Right atrium auricular region (tissue), 2 donors: ENCODE measurements at regions not wholly inside any gene's neighbourhood (a gene's known extent, or its start where the extent isn't known, plus 50 kb on each side); places are given as distances from the start of the nearest gene placed in this dataset.
"Not testable (repeated sequence)": the region's sequence is repeated elsewhere in the genome, so short reads cannot be mapped to it uniquely, and the experiment has no call there.

Experiments
- DNase-seq: peaks from one replicate; pipeline ENCODE4 v3.0.0-alpha.2; 2019; ENCODE audit warnings: low spot score
- H3K27ac ChIP-seq, 2 donors: fragments of 200-600 bp; sonication (generic); 1 replicate in 1 of 2; 2 replicates in 1 of 2; pipeline ENCODE4 v1.5.1; 2016 to 2019
- H3K27me3 ChIP-seq, 2 donors: fragments of 200-600 bp; sonication (generic); one replicate each; pipeline versions ENCODE4 v1.5.1 to v1.6.0; 2017 to 2019
- H3K36me3 ChIP-seq: fragments of 200-600 bp; sonication (generic); one replicate; pipeline ENCODE4 v1.5.1; 2016
- H3K4me1 ChIP-seq, 2 donors: fragments of 200-600 bp; sonication (generic); one replicate each; pipeline versions ENCODE4 v1.5.1 to v1.6.0; 2017 to 2019
- H3K4me3 ChIP-seq, 2 donors: fragments of 200-600 bp; sonication (generic); 1 replicate in 1 of 2; 2 replicates in 1 of 2; pipeline ENCODE4 v1.5.1; 2017 to 2019; ENCODE audit warnings: mild to moderate bottlenecking in 1 of 2, moderate library complexity in 1 of 2
- H3K9me3 ChIP-seq, 2 donors: fragments of 200-600 bp; sonication (generic); one replicate each; pipeline ENCODE4 v1.5.1; 2019
- TF ChIP-seq, protein P1 (sequence below), 2 donors: fragments of 200-600 bp; sonication (generic); IDR thresholded peaks; one replicate each; pipeline ENCODE4 v1.5.1; 2019; ENCODE audit warnings: antibody characterized with exemption in 2 of 2

GRCh38 chr5:34416501-34417008 is 239.6 kb upstream of the RAI14 start:
- H3K4me1 ChIP-seq, result no peaks in the 10 kb centered on the region
- H3K9me3 ChIP-seq, result no peaks in the 10 kb centered on the region
- no peak overlapping the region for H3K27ac ChIP-seq
- H3K36me3 ChIP-seq, result no peaks in the 10 kb centered on the region
- H3K4me3 ChIP-seq, result no peak overlapping the region
- TF ChIP-seq, protein P1, sequence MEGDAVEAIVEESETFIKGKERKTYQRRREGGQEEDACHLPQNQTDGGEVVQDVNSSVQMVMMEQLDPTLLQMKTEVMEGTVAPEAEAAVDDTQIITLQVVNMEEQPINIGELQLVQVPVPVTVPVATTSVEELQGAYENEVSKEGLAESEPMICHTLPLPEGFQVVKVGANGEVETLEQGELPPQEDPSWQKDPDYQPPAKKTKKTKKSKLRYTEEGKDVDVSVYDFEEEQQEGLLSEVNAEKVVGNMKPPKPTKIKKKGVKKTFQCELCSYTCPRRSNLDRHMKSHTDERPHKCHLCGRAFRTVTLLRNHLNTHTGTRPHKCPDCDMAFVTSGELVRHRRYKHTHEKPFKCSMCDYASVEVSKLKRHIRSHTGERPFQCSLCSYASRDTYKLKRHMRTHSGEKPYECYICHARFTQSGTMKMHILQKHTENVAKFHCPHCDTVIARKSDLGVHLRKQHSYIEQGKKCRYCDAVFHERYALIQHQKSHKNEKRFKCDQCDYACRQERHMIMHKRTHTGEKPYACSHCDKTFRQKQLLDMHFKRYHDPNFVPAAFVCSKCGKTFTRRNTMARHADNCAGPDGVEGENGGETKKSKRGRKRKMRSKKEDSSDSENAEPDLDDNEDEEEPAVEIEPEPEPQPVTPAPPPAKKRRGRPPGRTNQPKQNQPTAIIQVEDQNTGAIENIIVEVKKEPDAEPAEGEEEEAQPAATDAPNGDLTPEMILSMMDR (IDR thresholded peaks at IDR 0.05), result no peak
- no peak for DNase-seq
- H3K27me3 ChIP-seq, result no peaks in the 10 kb centered on the region

DNA sequence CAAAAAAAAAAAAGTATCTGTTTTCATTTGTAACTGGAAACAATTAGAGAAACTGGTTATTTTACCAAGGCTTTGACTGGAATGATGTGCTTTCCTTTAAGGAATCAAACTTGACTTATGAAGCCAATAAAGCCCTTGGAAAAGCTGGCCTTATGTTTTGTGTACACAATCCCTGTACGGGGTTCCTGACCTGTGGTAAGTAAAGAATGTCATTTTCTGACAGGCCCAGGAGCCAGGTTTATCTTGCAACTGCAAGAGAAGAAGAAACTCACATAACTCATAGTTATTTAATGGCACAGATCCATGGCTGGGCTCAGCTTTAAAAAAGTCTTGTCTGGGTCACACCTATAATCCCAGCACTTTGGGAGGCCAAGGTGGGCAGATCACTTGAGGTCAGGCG is 235.9 kb upstream of the RAI14 start:
- H3K27ac ChIP-seq, H3K9me3 ChIP-seq, H3K27me3 ChIP-seq, H3K4me3 ChIP-seq, DNase-seq, H3K36me3 ChIP-seq, H3K4me1 ChIP-seq: not testable (repeated sequence)

DNA sequence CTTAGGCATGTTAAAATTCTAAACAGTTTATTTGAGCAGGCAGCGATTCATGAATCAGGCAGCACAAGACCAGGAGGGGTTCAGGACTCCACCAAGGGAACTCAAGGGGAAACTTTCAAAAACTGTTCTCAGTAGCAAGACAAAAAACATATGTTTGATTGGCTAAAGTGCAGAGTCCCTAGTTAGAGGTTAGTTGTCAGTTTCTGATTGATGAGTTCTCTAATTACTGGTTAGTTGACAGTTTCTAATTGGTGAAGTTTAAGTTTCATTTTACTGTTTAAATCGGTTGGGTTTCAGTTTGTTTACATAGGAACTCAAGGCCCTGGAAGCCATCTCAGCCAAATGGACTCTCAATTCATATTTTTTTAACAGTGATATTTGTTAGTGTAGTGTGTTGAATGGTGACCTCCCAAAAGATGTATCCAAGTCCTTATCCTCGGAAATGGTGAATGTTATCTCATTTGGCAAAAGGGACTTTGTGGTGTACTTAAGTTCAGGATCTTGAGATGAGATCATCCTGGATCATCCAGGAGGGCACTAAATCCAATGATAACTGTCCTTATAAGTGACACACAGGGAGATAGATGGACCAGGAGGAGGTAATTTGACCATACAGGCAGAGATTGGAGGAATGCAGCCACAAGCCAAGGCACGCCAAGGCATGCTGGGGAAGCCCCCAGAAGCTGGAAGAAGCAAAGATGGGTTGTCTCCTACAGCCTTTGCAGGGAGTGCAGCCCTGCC is 219.2 kb upstream of the RAI14 start:
- no peaks in the 10 kb centered on the region for H3K36me3 ChIP-seq
- no peak overlapping the region for H3K4me3 ChIP-seq
- H3K4me1 ChIP-seq, result no peaks in the 10 kb centered on the region
- DNase-seq, result no peak
- H3K27ac ChIP-seq, result no peak overlapping the region
- TF ChIP-seq, protein P1 (IDR thresholded peaks at IDR 0.05), result no peak
- no peaks in the 10 kb centered on the region for H3K27me3 ChIP-seq
- no peaks in the 10 kb centered on the region for H3K9me3 ChIP-seq

- Histone ChIP-seq H3K4me1 (no peaks in the 10 kb centered on the region), H3K4me3 (no peak overlapping the region), H3K27me3 (no peaks in the 10 kb centered on the region), H3K27ac (no peak overlapping the region), H3K9me3 (no peaks in the 10 kb centered on the region), H3K36me3 (no peaks in the 10 kb centered on the region)
- TF ChIP-seq, protein P1 (IDR thresholded peaks at IDR 0.05), result no peak
- no peak for DNase-seq
These were observed 216.5 kb upstream of the RAI14 start for GRCh38 chr5:34439601-34440000.

GRCh38 chr5:34441767-34442166 is 214.4 kb upstream of the RAI14 start:
- not testable (repeated sequence) for DNase-seq, H3K4me1 ChIP-seq, H3K36me3 ChIP-seq, H3K9me3 ChIP-seq, H3K27me3 ChIP-seq, H3K4me3 ChIP-seq, H3K27ac ChIP-seq

DNA sequence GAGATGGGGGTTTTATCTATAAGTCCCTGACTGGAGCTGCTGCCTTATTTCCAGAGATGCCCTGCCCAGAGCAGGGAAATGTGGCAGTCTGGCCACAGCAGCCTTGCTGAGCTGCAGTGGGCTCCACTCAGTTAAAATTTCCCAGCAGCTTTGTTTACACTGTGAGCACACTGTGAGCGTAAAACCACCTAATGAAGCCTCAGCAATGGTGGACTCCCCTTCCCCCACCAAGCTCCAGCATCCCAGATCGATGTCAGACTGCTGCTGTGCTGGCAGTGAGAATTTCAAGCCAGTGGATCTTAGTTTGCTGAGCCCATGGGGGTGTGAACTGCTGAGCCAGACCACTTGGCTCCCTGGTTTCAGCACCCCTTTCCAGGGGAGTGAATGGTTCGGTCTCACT is 208.7 kb upstream of the RAI14 start:
- no peaks in the 10 kb centered on the region for H3K9me3 ChIP-seq
- no peak overlapping the region for H3K27ac ChIP-seq
- no peaks in the 10 kb centered on the region for H3K4me1 ChIP-seq
- TF ChIP-seq, protein P1 (IDR thresholded peaks at IDR 0.05), result no peak
- H3K36me3 ChIP-seq, result no peaks in the 10 kb centered on the region
- H3K4me3 ChIP-seq, result no peak overlapping the region
- DNase-seq, result no peak
- H3K27me3 ChIP-seq, result no peaks in the 10 kb centered on the region

GRCh38 chr5:34449639-34450038 is 206.5 kb upstream of the RAI14 start:
- H3K4me3 ChIP-seq, result no peak overlapping the region
- H3K27me3 ChIP-seq, result no peaks in the 10 kb centered on the region
- no peaks in the 10 kb centered on the region for H3K4me1 ChIP-seq
- no peak for DNase-seq
- no peak overlapping the region for H3K27ac ChIP-seq
- H3K9me3 ChIP-seq, result no peaks in the 10 kb centered on the region
- no peaks in the 10 kb centered on the region for H3K36me3 ChIP-seq
- TF ChIP-seq, protein P1 (IDR thresholded peaks at IDR 0.05), result no peak
